ENCODE measurements at regions not wholly inside any gene's neighbourhood (a gene's known extent, or its start where the extent isn't known, plus 50 kb on each side); places are given as distances from the start of the nearest gene placed in this dataset.

DNA sequence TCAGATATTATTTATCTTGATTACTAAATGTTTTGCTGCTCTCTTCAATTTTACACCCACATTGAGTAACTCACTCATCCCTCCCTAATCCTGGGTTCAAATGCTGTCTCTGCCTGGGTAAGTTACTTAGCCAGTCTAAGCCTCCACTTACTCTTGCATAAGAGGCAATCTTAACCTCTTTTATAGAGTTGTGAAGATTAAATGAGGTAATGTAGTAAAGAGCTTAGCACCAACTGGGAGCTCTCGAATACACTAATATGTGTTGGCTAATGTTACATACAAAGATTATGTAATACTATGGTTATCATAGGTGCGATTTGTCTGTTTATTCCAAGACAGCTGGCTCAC is 134.4 kb upstream of the STMND1 start:
- Histone ChIP-seq H3K9me3 (ENCODE audit: control insufficient read depth, low read depth, low read length) (no peaks in the 10 kb centered on the region), H4K5ac (ENCODE audit: insufficient read length, low read depth, low read length) (no peak overlapping the region), H3K4me2 (ENCODE audit: insufficient read depth, insufficient read length, low read length) (no peak overlapping the region), H4K20me1 (ENCODE audit: control insufficient read depth, insufficient read depth, insufficient read length) (no peaks in the 10 kb centered on the region), H3K9ac (ENCODE audit: extremely low read depth, insufficient read length, low read length) (no peak overlapping the region), H3K14ac (ENCODE audit: insufficient read depth, low read length) (no peak overlapping the region), H3K23ac (ENCODE audit: insufficient read length, low read depth, low read length) (no peak overlapping the region), H2BK120ac (ENCODE audit: low read depth, low read length, poor library complexity, severe bottlenecking) (no peak overlapping the region), H3K18ac (ENCODE audit: insufficient read length, low read depth, low read length) (no peak overlapping the region), H3K27ac (ENCODE audit: insufficient read length, low read depth, low read length) (no peak overlapping the region), H3T11ph (ENCODE audit: low read length) (no peak overlapping the region), H3K27me3 (ENCODE audit: insufficient read depth, low read length) (no peaks in the 10 kb centered on the region), H3K56ac (ENCODE audit: insufficient read length, low read depth, low read length) (no peak overlapping the region), H3K4me1 (ENCODE audit: insufficient read depth, low read length) (0 out of 2 replicates have a peak, but pooled peaks cover 2% of the 10 kb centered on the region), H2BK5ac (ENCODE audit: insufficient read length, low read length) (no peak overlapping the region), H3K79me2 (ENCODE audit: insufficient read depth, low read length) (no peaks in the 10 kb centered on the region), H3K79me1 (ENCODE audit: insufficient read depth, low read depth, low read length, poor library complexity, severe bottlenecking) (no peaks in the 10 kb centered on the region), H4K8ac (replicated peaks; ENCODE audit: insufficient read length, low read depth, low read length) (no peak overlapping the region), H2BK20ac (ENCODE audit: low read depth, low read length, poor library complexity, severe bottlenecking) (no peak overlapping the region), H3K4ac (ENCODE audit: low read depth, low read length) (no peak overlapping the region), H4K91ac (ENCODE audit: insufficient read length, low read depth, low read length) (no peak overlapping the region), H3K23me2 (ENCODE audit: insufficient read length, low read depth, low read length, poor library complexity, severe bottlenecking) (no peaks in the 10 kb centered on the region), H2BK15ac (ENCODE audit: low read depth, low read length) (no peak overlapping the region), H2BK12ac (ENCODE audit: insufficient read length, low read depth, low read length) (no peak overlapping the region), H2AFZ (ENCODE audit: low read length) (no peak overlapping the region), H2AK5ac (ENCODE audit: insufficient read length, low read length) (no peak overlapping the region)
- Mint-ChIP-seq H3K27ac (no peak overlapping the region), H3K4me1 (peaks cover 8 to 10% of the 10 kb centered on the region in 2 experiments; a peak in 2 of 4 replicates), H3K27me3 (ENCODE audit: low read depth) (no peaks in the 10 kb centered on the region), H3K9me3 (no peaks in the 10 kb centered on the region; a peak in 1 of 5 replicates), H3K36me3 (ENCODE audit: insufficient read depth in 1 of 3, low read depth in 3 of 3) (no peaks in the 10 kb centered on the region), H3K4me3 (no peak overlapping the region)
- no peak for DNase-seq
- no CpG with 5 or more reads among the region's 2 CpGs for WGBS (ENCODE audit: extremely low coverage, insufficient read length, low lambda C conversion rate)
- TF ChIP-seq CTCF (conservative IDR thresholded peaks at IDR 0.05) = no peak
